Suprapubic skin (tissue), 4 donors: ENCODE measurements at regions not wholly inside any gene's neighbourhood (a gene's known extent, or its start where the extent isn't known, plus 50 kb on each side); places are given as distances from the start of the nearest gene placed in this dataset.

ENCODE experiments used
- DNase-seq, 2 donors: peaks; one replicate each; pipeline ENCODE4 v3.0.0-alpha.2; 2019; ENCODE audit warnings: low spot score in 2 of 2
- H3K27ac ChIP-seq: fragments of 200-600 bp; sonication (generic); one replicate; pipeline ENCODE4 v1.5.1; 2019
- H3K27me3 ChIP-seq: fragments of 200-600 bp; sonication (generic); one replicate; pipeline ENCODE4 v1.5.1; 2019
- H3K36me3 ChIP-seq: fragments of 200-600 bp; sonication (generic); one replicate; pipeline ENCODE4 v1.5.1; 2019
- H3K4me1 ChIP-seq: fragments of 200-600 bp; sonication (generic); one replicate; pipeline ENCODE4 v1.5.1; 2019
- H3K4me3 ChIP-seq: fragments of 200-600 bp; sonication (generic); one replicate; pipeline ENCODE4 v1.5.1; 2019; ENCODE audit warnings: mild to moderate bottlenecking
- H3K9me3 ChIP-seq: fragments of 200-600 bp; sonication (generic); one replicate; pipeline ENCODE4 v1.5.1; 2019
- CTCF ChIP-seq, 2 donors: fragments of 200-600 bp in 1 of 2; fragments of 450-650 bp in 1 of 2; sonication (generic) in 1 of 2; IDR thresholded peaks; one replicate each; pipeline ENCODE4 v1.5.1; 2016 to 2019; ENCODE audit warnings: antibody characterized with exemption in 2 of 2, mild to moderate bottlenecking in 1 of 2, moderate library complexity in 1 of 2
- EP300 ChIP-seq: sonication (generic); formaldehyde crosslinking; IDR thresholded peaks from one replicate; pipeline ENCODE4 v1.6.1; 2017; ENCODE audit warnings: antibody characterized with exemption
- POLR2A ChIP-seq, 2 donors: fragments of 450-650 bp; IDR thresholded peaks; one replicate each; pipeline ENCODE4 v1.6.1; 2017; ENCODE audit warnings: antibody characterized with exemption in 2 of 2, mild to moderate bottlenecking in 2 of 2, moderate library complexity in 2 of 2
- POLR2AphosphoS5 ChIP-seq, 3 donors: sonication (generic); formaldehyde crosslinking; IDR thresholded peaks; one replicate each; pipeline ENCODE4 v1.6.1; 2017; ENCODE audit warnings: antibody characterized with exemption in 3 of 3
- WGBS: methylation state at CpG from one replicate; pipeline ENCODE4 v1.1.5; 2018; 5-methylcytosine and 5-hydroxymethylcytosine counted together

- no peak for DNase-seq
- Histone ChIP-seq H3K36me3 (no peaks in the 10 kb centered on the region), H3K27ac (no peak overlapping the region), H3K9me3 (no peaks in the 10 kb centered on the region), H3K27me3 (no peaks in the 10 kb centered on the region), H3K4me3 (no peak overlapping the region), H3K4me1 (no peaks in the 10 kb centered on the region)
- WGBS = 88% methylated on average over 2 of the region's 2 CpGs
- no peak for TF ChIP-seq POLR2AphosphoS5 (IDR thresholded peaks at IDR 0.05)
- TF ChIP-seq CTCF (IDR thresholded peaks at IDR 0.05) = no peak
- TF ChIP-seq EP300 = no peak
- no peak for TF ChIP-seq POLR2A (IDR thresholded peaks at IDR 0.05)
Measured at GRCh38 chr14:43166163-43166562, 1340.9 kb downstream of the FSCB start.

- H3K27me3 ChIP-seq = no peaks in the 10 kb centered on the region
Measured at GRCh38 chr14:43165651-43166050, 1341.4 kb downstream of the FSCB start.

GRCh38 chr14:43161477-43161876 is 1345.6 kb downstream of the FSCB start:
- H3K4me3 ChIP-seq = no peak overlapping the region
- TF ChIP-seq CTCF (IDR thresholded peaks at IDR 0.05) (no peak), EP300 (no peak), POLR2A (IDR thresholded peaks at IDR 0.05) (no peak), POLR2AphosphoS5 (IDR thresholded peaks at IDR 0.05) (no peak)
- no peaks in the 10 kb centered on the region for H3K36me3 ChIP-seq
- no peak overlapping the region for H3K27ac ChIP-seq
- no peak for DNase-seq
- H3K27me3 ChIP-seq = no peaks in the 10 kb centered on the region
- H3K4me1 ChIP-seq = no peaks in the 10 kb centered on the region
- 64% methylated on average over 3 of the region's 3 CpGs for WGBS
- H3K9me3 ChIP-seq = no peaks in the 10 kb centered on the region

More at GRCh38 chr14:43165651-43166050, 1341.4 kb downstream of the FSCB start:
- TF ChIP-seq CTCF (IDR thresholded peaks at IDR 0.05) = no peak
- TF ChIP-seq EP300 = no peak
- TF ChIP-seq POLR2AphosphoS5 (IDR thresholded peaks at IDR 0.05) = no peak
- H3K4me1 ChIP-seq = no peaks in the 10 kb centered on the region
- no peak overlapping the region for H3K4me3 ChIP-seq
- no peak for DNase-seq
- H3K27ac ChIP-seq = no peak overlapping the region
- no peaks in the 10 kb centered on the region for H3K36me3 ChIP-seq
- WGBS = 78% methylated on average over 2 of the region's 2 CpGs
- no peaks in the 10 kb centered on the region for H3K9me3 ChIP-seq

- DNase-seq = no peak
- H3K4me3 ChIP-seq = no peak overlapping the region
- no peak for TF ChIP-seq EP300
- TF ChIP-seq CTCF (IDR thresholded peaks at IDR 0.05) = no peak
- TF ChIP-seq POLR2A (IDR thresholded peaks at IDR 0.05) = no peak
- TF ChIP-seq POLR2AphosphoS5 (IDR thresholded peaks at IDR 0.05) = no peak
- no peaks in the 10 kb centered on the region for H3K27me3 ChIP-seq
- 85% methylated on average over 2 of the region's 2 CpGs for WGBS
- H3K36me3 ChIP-seq = no peaks in the 10 kb centered on the region
- no peak overlapping the region for H3K27ac ChIP-seq
- no peaks in the 10 kb centered on the region for H3K4me1 ChIP-seq
- H3K9me3 ChIP-seq = no peaks in the 10 kb centered on the region
Measured at GRCh38 chr14:43157661-43158060, 1349.4 kb downstream of the FSCB start.

GRCh38 chr14:43155924-43156323 is 1351.2 kb downstream of the FSCB start:
- Histone ChIP-seq H3K27me3 (no peaks in the 10 kb centered on the region), H3K27ac (no peak overlapping the region), H3K9me3 (no peaks in the 10 kb centered on the region), H3K4me1 (no peaks in the 10 kb centered on the region), H3K4me3 (no peak overlapping the region), H3K36me3 (no peaks in the 10 kb centered on the region)
- DNase-seq = no peak
- TF ChIP-seq EP300 = no peak
- no peak for TF ChIP-seq POLR2AphosphoS5 (IDR thresholded peaks at IDR 0.05)
- TF ChIP-seq POLR2A (IDR thresholded peaks at IDR 0.05) = no peak
- TF ChIP-seq CTCF (IDR thresholded peaks at IDR 0.05) = no peak
- 85% methylated on average over 2 of the region's 2 CpGs for WGBS
